GM12878 (cell line): ENCODE measurements at regions not wholly inside any gene's neighbourhood (a gene's known extent, or its start where the extent isn't known, plus 50 kb on each side); places are given as distances from the start of the nearest gene placed in this dataset.

ENCODE experiments used
- CBX3 ChIP-seq: fragments of 200-600 bp; sonication (generic); IDR thresholded peaks from 2 replicates; pipeline ENCODE4 v1.6.1; 2016; ENCODE audit warnings: low read depth, borderline replicate concordance
- E4F1 ChIP-seq: fragments of 450-650 bp; IDR thresholded peaks from 2 replicates; pipeline ENCODE4 v1.6.1; 2018; ENCODE audit warnings: borderline replicate concordance, mild to moderate bottlenecking; ENCODE audit not compliant: partially characterized antibody
- ETV6 ChIP-seq, 2 experiments: fragments of 450-650 bp in 1 of 2; IDR thresholded peaks in 1 of 2; conservative IDR thresholded peaks in 1 of 2; 2 replicates each; pipeline ENCODE4 v1.6.1; 2014; ENCODE audit warnings: antibody characterized with exemption in 1 of 2, borderline replicate concordance in 1 of 2, low read depth in 1 of 2, mild to moderate bottlenecking in 1 of 2, moderate library complexity in 1 of 2
- JUNB ChIP-seq: IDR thresholded peaks from 2 replicates; pipeline ENCODE4 v1.6.1; 2016; ENCODE audit warnings: antibody characterized with exemption, mild to moderate bottlenecking
- NR2F1 ChIP-seq: fragments of 450-650 bp; conservative IDR thresholded peaks from 2 replicates; pipeline ENCODE4 v1.6.1; 2017; ENCODE audit warnings: mild to moderate bottlenecking
- NRF1 ChIP-seq: conservative IDR thresholded peaks from 2 replicates; pipeline ENCODE4 v1.6.1; 2011; ENCODE audit warnings: mild to moderate bottlenecking, low read depth, low read length, improper control_type of control experiment
- POLR2A ChIP-seq: IDR thresholded peaks from 2 replicates; pipeline ENCODE4 v1.6.1; 2011; ENCODE audit warnings: low read depth, mild to moderate bottlenecking, low read length
- RB1 ChIP-seq: fragments of 450-650 bp; formaldehyde crosslinking; IDR thresholded peaks from 2 replicates; pipeline ENCODE4 v1.6.1; 2017; ENCODE audit warnings: mild to moderate bottlenecking, borderline replicate concordance
- SMC3 ChIP-seq: IDR thresholded peaks from 2 replicates; pipeline ENCODE4 v1.6.1; 2011; ENCODE audit warnings: low read length, improper control_type of control experiment, borderline replicate concordance
- SRF ChIP-seq, 2 experiments: IDR thresholded peaks; 2 replicates each; pipeline ENCODE4 v1.6.1; 2011; ENCODE audit warnings: low read depth in 2 of 2, low read length in 2 of 2, mild to moderate bottlenecking in 1 of 2, moderate library complexity in 1 of 2
- YY1 ChIP-seq: IDR thresholded peaks from 2 replicates; pipeline ENCODE4 v1.6.1; 2011; ENCODE audit warnings: low read depth, mild to moderate bottlenecking, low read length
- ZBTB33 ChIP-seq: fragments of 450-650 bp; IDR thresholded peaks from 2 replicates; pipeline ENCODE4 v1.6.1; 2017; ENCODE audit warnings: mild to moderate bottlenecking

- TF ChIP-seq ETV6 (conservative IDR thresholded peaks at IDR 0.05 in 1 of 2, IDR thresholded peaks at IDR 0.05 in 1 of 2; ENCODE audit: borderline replicate concordance in 1 of 2, low read depth in 1 of 2) (peak in 1 of 2 experiments; percentile 29; a peak in 1 of 4 replicates), ZBTB33 (no peak), JUNB (no peak), NRF1 (no peak), NR2F1 (peak; percentile 96), E4F1 (no peak), YY1 (0 out of 2 replicates have a peak, but pooled peaks have one; percentile 43), RB1 (no peak), POLR2A (no peak), SMC3 (peak; percentile 93), SRF (IDR thresholded peaks at IDR 0.05; ENCODE audit: low read depth in 2 of 2, low read length in 2 of 2) (no peak), CBX3 (no peak)
Measured at GRCh38 chr5:99032234-99033013, 103.6 kb upstream of the CHD1 start (continued).
